Osteoblast (primary cell): ENCODE measurements at regions not wholly inside any gene's neighbourhood (a gene's known extent, or its start where the extent isn't known, plus 50 kb on each side); places are given as distances from the start of the nearest gene placed in this dataset.
"Not testable (repeated sequence)": the region's sequence is repeated elsewhere in the genome, so short reads cannot be mapped to it uniquely, and the experiment has no call there.

Experiments
- DNase-seq: peaks from one replicate; pipeline ENCODE4 v3.0.0; 2011; ENCODE audit warnings: low spot score, mixed read lengths; ENCODE audit not compliant: insufficient read length; ENCODE audit errors: missing footprints
- H2AFZ ChIP-seq: 2 replicates; pipeline ENCODE4 v1.6.0; 2011; ENCODE audit warnings: mild to moderate bottlenecking, low read length
- H3K27ac ChIP-seq: 2 replicates; pipeline ENCODE4 v1.5.1; 2011; ENCODE audit warnings: mild to moderate bottlenecking, low read depth, low read length, moderate library complexity
- H3K27me3 ChIP-seq: 2 replicates; pipeline ENCODE4 v1.6.0; 2012; ENCODE audit warnings: mild to moderate bottlenecking, control low read depth, inconsistent platforms, low read length, moderate library complexity; ENCODE audit not compliant: insufficient read depth
- H3K36me3 ChIP-seq: 2 replicates; pipeline ENCODE4 v1.5.1; 2011; ENCODE audit warnings: mild to moderate bottlenecking, low read length, control low read depth, moderate library complexity; ENCODE audit not compliant: insufficient read depth
- H3K4me1 ChIP-seq: 2 replicates; pipeline ENCODE4 v1.5.1; 2011; ENCODE audit warnings: mild to moderate bottlenecking, low read length, control low read depth, moderate library complexity; ENCODE audit not compliant: insufficient read depth
- H3K4me2 ChIP-seq: 2 replicates; pipeline ENCODE4 v1.6.0; 2011; ENCODE audit warnings: mild to moderate bottlenecking, low read length; ENCODE audit not compliant: insufficient read depth
- H3K4me3 ChIP-seq: fragments of 200-600 bp; sonication (generic); 3 replicates; pipeline ENCODE4 v1.5.1; 2012; ENCODE audit warnings: mild to moderate bottlenecking, low read length, inconsistent platforms; ENCODE audit not compliant: insufficient read depth
- H3K79me2 ChIP-seq: 2 replicates; pipeline ENCODE4 v1.6.0; 2012; ENCODE audit warnings: mild to moderate bottlenecking, low read length, control low read depth, inconsistent platforms; ENCODE audit not compliant: insufficient read depth
- H3K9me3 ChIP-seq: 2 replicates; pipeline ENCODE4 v1.5.1; 2011; ENCODE audit warnings: low read depth, low read length, control low read depth
- H4K20me1 ChIP-seq: 2 replicates; pipeline ENCODE4 v1.6.0; 2012; ENCODE audit warnings: mild to moderate bottlenecking, low read length, control low read depth; ENCODE audit not compliant: insufficient read depth
- TF ChIP-seq, protein P1 (sequence below): IDR thresholded peaks from 2 replicates; pipeline ENCODE4 v1.5.1; 2011; ENCODE audit warnings: mild to moderate bottlenecking, low read depth, low read length, moderate library complexity; ENCODE audit errors: extremely low read depth

DNA sequence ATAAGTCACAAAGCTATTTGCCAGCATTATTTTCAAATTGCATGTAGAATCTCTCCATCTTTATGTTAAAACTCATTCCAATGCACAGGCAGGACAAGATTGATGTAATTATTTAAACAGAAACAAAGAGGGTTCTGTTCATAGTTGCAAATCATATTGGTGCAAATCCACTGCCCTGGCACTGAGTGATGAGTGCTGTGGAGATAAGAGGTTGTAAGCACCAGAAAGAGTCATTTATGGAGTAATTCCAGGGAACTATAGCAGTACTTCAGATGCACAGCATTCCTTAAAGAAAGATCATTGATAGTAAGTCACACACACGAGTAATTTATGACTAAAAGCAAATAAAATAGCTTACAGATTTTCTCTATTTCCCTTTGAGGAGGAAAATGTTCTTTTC lies 337.7 kb upstream of the CTSO start:
- no peaks in the 10 kb centered on the region for H4K20me1 ChIP-seq
- H3K36me3 ChIP-seq: no peaks in the 10 kb centered on the region
- no peaks in the 10 kb centered on the region for H3K27me3 ChIP-seq
- TF ChIP-seq, protein P1, sequence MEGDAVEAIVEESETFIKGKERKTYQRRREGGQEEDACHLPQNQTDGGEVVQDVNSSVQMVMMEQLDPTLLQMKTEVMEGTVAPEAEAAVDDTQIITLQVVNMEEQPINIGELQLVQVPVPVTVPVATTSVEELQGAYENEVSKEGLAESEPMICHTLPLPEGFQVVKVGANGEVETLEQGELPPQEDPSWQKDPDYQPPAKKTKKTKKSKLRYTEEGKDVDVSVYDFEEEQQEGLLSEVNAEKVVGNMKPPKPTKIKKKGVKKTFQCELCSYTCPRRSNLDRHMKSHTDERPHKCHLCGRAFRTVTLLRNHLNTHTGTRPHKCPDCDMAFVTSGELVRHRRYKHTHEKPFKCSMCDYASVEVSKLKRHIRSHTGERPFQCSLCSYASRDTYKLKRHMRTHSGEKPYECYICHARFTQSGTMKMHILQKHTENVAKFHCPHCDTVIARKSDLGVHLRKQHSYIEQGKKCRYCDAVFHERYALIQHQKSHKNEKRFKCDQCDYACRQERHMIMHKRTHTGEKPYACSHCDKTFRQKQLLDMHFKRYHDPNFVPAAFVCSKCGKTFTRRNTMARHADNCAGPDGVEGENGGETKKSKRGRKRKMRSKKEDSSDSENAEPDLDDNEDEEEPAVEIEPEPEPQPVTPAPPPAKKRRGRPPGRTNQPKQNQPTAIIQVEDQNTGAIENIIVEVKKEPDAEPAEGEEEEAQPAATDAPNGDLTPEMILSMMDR: no peak
- H3K27ac ChIP-seq: peak overlapping the region; percentile 83
- H3K4me2 ChIP-seq: peak overlapping the region; percentile 58
- no peaks in the 10 kb centered on the region for H3K79me2 ChIP-seq
- no peak for DNase-seq
- peaks cover 41% of the 10 kb centered on the region for H3K4me1 ChIP-seq
- no peaks in the 10 kb centered on the region for H3K9me3 ChIP-seq
- H2AFZ ChIP-seq: no peak overlapping the region
- no peak overlapping the region for H3K4me3 ChIP-seq

DNA sequence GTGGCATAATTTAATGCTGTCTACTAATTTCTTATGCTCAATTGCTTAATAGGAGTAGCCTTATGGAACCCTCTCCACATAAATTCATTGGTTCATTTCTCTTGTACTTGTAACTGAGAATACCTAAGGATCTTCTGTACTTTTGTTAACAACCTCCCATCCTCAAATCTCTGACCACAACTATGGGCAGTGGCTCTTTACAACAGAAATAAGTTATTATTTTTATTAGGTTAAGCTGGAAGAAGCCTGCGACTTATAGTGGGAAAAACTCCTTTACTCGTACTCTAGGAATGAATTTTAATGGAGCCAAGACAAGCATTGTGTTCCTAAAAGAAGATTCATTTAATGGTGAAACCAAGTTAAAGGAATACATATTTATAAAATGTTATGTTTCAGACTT lies 337.1 kb upstream of the CTSO start:
- no peak overlapping the region for H2AFZ ChIP-seq
- no peaks in the 10 kb centered on the region for H3K36me3 ChIP-seq
- DNase-seq: no peak
- peak overlapping the region; percentile 83 for H3K27ac ChIP-seq
- H3K4me3 ChIP-seq: no peak overlapping the region
- no peaks in the 10 kb centered on the region for H4K20me1 ChIP-seq
- H3K4me1 ChIP-seq: peaks cover 39% of the 10 kb centered on the region
- no peaks in the 10 kb centered on the region for H3K9me3 ChIP-seq
- TF ChIP-seq, protein P1: no peak
- H3K27me3 ChIP-seq: no peaks in the 10 kb centered on the region
- H3K4me2 ChIP-seq: no peak overlapping the region
- no peaks in the 10 kb centered on the region for H3K79me2 ChIP-seq

DNA sequence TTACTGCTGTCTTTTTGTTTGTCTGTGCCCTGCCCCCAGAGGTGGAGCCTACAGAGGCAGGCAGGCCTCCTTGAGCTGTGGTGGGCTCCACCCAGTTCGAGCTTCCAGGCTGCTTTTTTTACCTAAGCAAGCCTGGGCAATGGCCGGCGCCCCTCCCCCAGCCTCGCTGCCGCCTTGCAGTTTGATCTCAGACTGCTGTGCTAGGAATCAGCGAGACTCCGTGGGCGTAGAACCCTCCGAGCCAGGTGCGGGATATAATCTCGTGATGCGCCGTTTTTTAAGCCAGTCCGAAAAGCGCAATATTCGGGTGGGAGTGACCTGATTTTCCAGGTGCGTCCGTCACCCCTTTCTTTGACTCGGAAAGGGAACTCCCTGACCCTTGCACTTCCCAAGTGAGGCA lies 336.4 kb upstream of the CTSO start:
- H3K4me2 ChIP-seq, H3K27ac ChIP-seq, H3K36me3 ChIP-seq, H3K4me3 ChIP-seq, H3K79me2 ChIP-seq, H3K27me3 ChIP-seq, DNase-seq, H2AFZ ChIP-seq, H3K9me3 ChIP-seq, H4K20me1 ChIP-seq: not testable (repeated sequence)
- peaks cover 31% of the 10 kb centered on the region for H3K4me1 ChIP-seq

DNA sequence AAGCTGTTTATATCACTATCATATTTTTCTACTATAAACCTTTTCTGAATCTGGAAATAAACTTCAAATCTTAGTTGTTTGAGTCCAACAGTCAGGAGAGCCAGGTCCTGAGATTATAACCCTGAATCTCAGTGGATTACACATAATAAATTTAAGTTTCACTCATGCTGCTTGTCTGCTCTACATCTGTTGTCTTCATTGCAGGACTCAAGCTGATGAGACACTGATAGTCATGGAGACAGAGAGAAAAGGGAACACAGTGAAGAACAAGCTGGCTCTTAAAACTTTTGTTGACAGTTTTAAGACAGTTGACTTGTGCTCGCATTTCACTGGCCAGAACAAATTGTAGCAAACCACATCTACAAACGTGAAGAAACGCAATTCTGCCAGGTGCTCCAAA lies 327.0 kb upstream of the CTSO start:
- Histone ChIP-seq H3K36me3 (no peaks in the 10 kb centered on the region), H4K20me1 (no peaks in the 10 kb centered on the region), H3K79me2 (no peaks in the 10 kb centered on the region), H3K4me1 (no peaks in the 10 kb centered on the region), H2AFZ (peak overlapping the region; percentile 66), H3K27ac (no peak overlapping the region), H3K27me3 (no peaks in the 10 kb centered on the region), H3K4me3 (no peak overlapping the region), H3K4me2 (no peak overlapping the region), H3K9me3 (no peaks in the 10 kb centered on the region)
- TF ChIP-seq, protein P1: no peak
- DNase-seq: no peak
